Thyroid gland (tissue), 4 donors: ENCODE measurements at regions not wholly inside any gene's neighbourhood (a gene's known extent, or its start where the extent isn't known, plus 50 kb on each side); places are given as distances from the start of the nearest gene placed in this dataset.

Experiments
- POLR2A ChIP-seq, 2 donors: fragments of 450-650 bp; IDR thresholded peaks; one replicate each; pipeline ENCODE4 v1.6.1; 2017; ENCODE audit warnings: antibody characterized with exemption in 2 of 2, mild to moderate bottlenecking in 2 of 2, moderate library complexity in 1 of 2
- TF ChIP-seq, protein P1 (sequence below), 6 experiments: fragments of 200-600 bp in 3 of 6; fragments of 450-650 bp in 3 of 6; sonication (generic) in 3 of 6; IDR thresholded peaks; one replicate each; pipeline ENCODE4 v1.5.1; 2016 to 2019; ENCODE audit warnings: antibody characterized with exemption in 6 of 6, mild to moderate bottlenecking in 2 of 6, inconsistent platforms in 1 of 6, moderate library complexity in 1 of 6

DNA sequence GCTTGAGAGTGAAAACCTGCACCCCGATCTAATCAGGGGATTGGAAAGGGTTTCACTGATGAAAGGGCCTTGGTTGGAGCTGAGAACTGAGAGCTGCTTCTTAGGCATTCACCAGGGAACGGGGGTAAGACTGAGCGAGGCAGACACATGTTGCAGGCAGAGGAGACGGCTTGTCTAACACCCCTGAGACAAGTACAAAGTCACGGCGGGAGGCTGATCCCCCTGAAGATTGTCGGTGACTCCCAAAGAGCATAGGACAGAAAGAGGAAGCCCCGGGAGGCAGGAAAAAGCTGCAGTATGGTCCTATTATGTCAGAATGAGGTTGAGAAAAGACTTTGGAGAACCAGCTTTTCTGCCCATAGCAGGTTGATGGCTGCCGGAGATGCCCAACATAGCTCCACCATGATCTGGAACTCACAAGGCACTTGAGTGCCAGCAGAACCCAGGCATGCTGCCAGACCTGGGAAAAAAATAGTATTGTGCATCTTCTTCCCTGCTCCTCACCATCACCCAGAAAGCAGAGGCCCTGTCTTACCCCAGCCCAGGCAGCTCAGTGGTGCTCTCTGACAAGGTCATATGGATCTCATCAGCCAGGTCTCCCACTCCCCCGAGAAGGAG is 463.9 kb upstream of the PROX1 start:
- TF ChIP-seq, protein P1, sequence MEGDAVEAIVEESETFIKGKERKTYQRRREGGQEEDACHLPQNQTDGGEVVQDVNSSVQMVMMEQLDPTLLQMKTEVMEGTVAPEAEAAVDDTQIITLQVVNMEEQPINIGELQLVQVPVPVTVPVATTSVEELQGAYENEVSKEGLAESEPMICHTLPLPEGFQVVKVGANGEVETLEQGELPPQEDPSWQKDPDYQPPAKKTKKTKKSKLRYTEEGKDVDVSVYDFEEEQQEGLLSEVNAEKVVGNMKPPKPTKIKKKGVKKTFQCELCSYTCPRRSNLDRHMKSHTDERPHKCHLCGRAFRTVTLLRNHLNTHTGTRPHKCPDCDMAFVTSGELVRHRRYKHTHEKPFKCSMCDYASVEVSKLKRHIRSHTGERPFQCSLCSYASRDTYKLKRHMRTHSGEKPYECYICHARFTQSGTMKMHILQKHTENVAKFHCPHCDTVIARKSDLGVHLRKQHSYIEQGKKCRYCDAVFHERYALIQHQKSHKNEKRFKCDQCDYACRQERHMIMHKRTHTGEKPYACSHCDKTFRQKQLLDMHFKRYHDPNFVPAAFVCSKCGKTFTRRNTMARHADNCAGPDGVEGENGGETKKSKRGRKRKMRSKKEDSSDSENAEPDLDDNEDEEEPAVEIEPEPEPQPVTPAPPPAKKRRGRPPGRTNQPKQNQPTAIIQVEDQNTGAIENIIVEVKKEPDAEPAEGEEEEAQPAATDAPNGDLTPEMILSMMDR (IDR thresholded peaks at IDR 0.05) = no peak
- no peak for TF ChIP-seq POLR2A (IDR thresholded peaks at IDR 0.05)
